Gastrocnemius medialis (tissue), 4 donors: ENCODE measurements at regions not wholly inside any gene's neighbourhood (a gene's known extent, or its start where the extent isn't known, plus 50 kb on each side); places are given as distances from the start of the nearest gene placed in this dataset.

Source experiments
- ATAC-seq, 2 donors: fragments of 150-250 bp; one replicate each; pipeline ENCODE4 v1.9.1; 2016
- DNase-seq, 2 donors: peaks; one replicate each; pipeline ENCODE4 v3.0.0-alpha.2; 2019
- H3K27ac ChIP-seq, 4 donors: fragments of 200-600 bp; sonication (generic); 1 replicate in 1 of 4; 2 replicates in 3 of 4; pipeline ENCODE4 v1.5.1; 2016 to 2018; ENCODE audit warnings: mild to moderate bottlenecking in 2 of 4, moderate library complexity in 1 of 4
- H3K27me3 ChIP-seq, 3 donors: fragments of 200-600 bp; sonication (generic) in 2 of 3; 1 replicate in 1 of 3; 2 replicates in 2 of 3; pipeline versions ENCODE4 v1.5.1 to v1.6.0; 2016 to 2019; ENCODE audit warnings: mild to moderate bottlenecking in 1 of 3, moderate library complexity in 1 of 3
- H3K36me3 ChIP-seq, 2 donors: fragments of 200-600 bp; sonication (generic) in 1 of 2; one replicate each; pipeline ENCODE4 v1.5.1; 2017 to 2018
- H3K4me1 ChIP-seq, 2 donors: fragments of 200-600 bp; sonication (generic) in 1 of 2; one replicate each; pipeline ENCODE4 v1.5.1; 2016 to 2017; ENCODE audit warnings: mild to moderate bottlenecking in 2 of 2
- H3K4me3 ChIP-seq, 4 donors: fragments of 200-600 bp; sonication (generic) in 3 of 4; 1 replicate in 1 of 4; 2 replicates in 3 of 4; pipeline ENCODE4 v1.5.1; 2016 to 2019; ENCODE audit warnings: mild to moderate bottlenecking in 2 of 4
- H3K9me3 ChIP-seq, 3 donors: fragments of 200-600 bp; sonication (generic) in 2 of 3; 1 replicate in 1 of 3; 2 replicates in 2 of 3; pipeline ENCODE4 v1.5.1; 2016 to 2019
- CTCF ChIP-seq, 5 experiments: fragments of 450-650 bp in 3 of 5; fragments of 200-600 bp in 2 of 5; sonication (generic) in 2 of 5; IDR thresholded peaks in 4 of 5; conservative IDR thresholded peaks in 1 of 5; 1 replicate in 4 of 5; 2 replicates in 1 of 5; pipeline ENCODE4 v1.5.1; 2016 to 2019; ENCODE audit warnings: antibody characterized with exemption in 5 of 5, mild to moderate bottlenecking in 3 of 5, moderate library complexity in 3 of 5
- POLR2A ChIP-seq, 2 donors: fragments of 450-650 bp; IDR thresholded peaks; one replicate each; pipeline ENCODE4 v1.6.1; 2017; ENCODE audit warnings: antibody characterized with exemption in 2 of 2, mild to moderate bottlenecking in 2 of 2, moderate library complexity in 2 of 2
- in situ Hi-C, 4 donors: fragments of 200-750 bp; cut with MboI; loops; one replicate each; pipeline versions ENCODE4 v1.15.0 to v1.8.0; 2017; ENCODE audit warnings: low sequenced_read_pairs in 4 of 4
- intact Hi-C: fragments of 100-400 bp; cut with DNase I; formaldehyde crosslinking; loops from one replicate; pipeline ENCODE4 v1.15.1; 2023; ENCODE audit warnings: low total_unique reads

- Histone ChIP-seq H3K4me3 (no peak overlapping the region), H3K9me3 (no peaks in the 10 kb centered on the region), H3K27me3 (no peaks in the 10 kb centered on the region), H3K27ac (no peak overlapping the region), H3K36me3 (no peaks in the 10 kb centered on the region), H3K4me1 (peaks cover 0 to 11% of the 10 kb centered on the region in 2 donors)
- DNase-seq: no peak
- in situ Hi-C loops: no loop called here
- intact Hi-C loops: no loop called here
- ATAC-seq: no peak
- TF ChIP-seq POLR2A (IDR thresholded peaks at IDR 0.05): no peak
- no peak for TF ChIP-seq CTCF (IDR thresholded peaks at IDR 0.05 in 4 of 5, conservative IDR thresholded peaks at IDR 0.05 in 1 of 5)
Measured at GRCh38 chr20:11015440-11015839, 341.6 kb upstream of the JAG1 start.

GRCh38 chr20:11017446-11017845 lies 343.6 kb upstream of the JAG1 start:
- in situ Hi-C loops: no loop called here
- intact Hi-C loops: no loop called here
- ATAC-seq: no peak
- Histone ChIP-seq H3K4me3 (no peak overlapping the region), H3K27ac (no peak overlapping the region), H3K4me1 (peaks cover 0 to 3% of the 10 kb centered on the region in 2 donors), H3K27me3 (no peaks in the 10 kb centered on the region), H3K9me3 (no peaks in the 10 kb centered on the region), H3K36me3 (no peaks in the 10 kb centered on the region)
- DNase-seq: no peak
- no peak for TF ChIP-seq CTCF (IDR thresholded peaks at IDR 0.05 in 4 of 5, conservative IDR thresholded peaks at IDR 0.05 in 1 of 5)
- no peak for TF ChIP-seq POLR2A (IDR thresholded peaks at IDR 0.05)

GRCh38 chr20:11018668-11019170 lies 344.9 kb upstream of the JAG1 start:
- H3K36me3 ChIP-seq: no peaks in the 10 kb centered on the region
- H3K27me3 ChIP-seq: no peaks in the 10 kb centered on the region
- ATAC-seq (no peak), DNase-seq (no peak)
- no peak overlapping the region for H3K27ac ChIP-seq
- no peak for TF ChIP-seq CTCF (IDR thresholded peaks at IDR 0.05 in 4 of 5, conservative IDR thresholded peaks at IDR 0.05 in 1 of 5)
- TF ChIP-seq POLR2A (IDR thresholded peaks at IDR 0.05): no peak
- in situ Hi-C loops (no loop called here), intact Hi-C loops (no loop called here)
- no peaks in the 10 kb centered on the region for H3K9me3 ChIP-seq
- no peaks in the 10 kb centered on the region for H3K4me1 ChIP-seq
- H3K4me3 ChIP-seq: no peak overlapping the region

GRCh38 chr20:11020712-11021111 lies 346.9 kb upstream of the JAG1 start:
- no peak overlapping the region for H3K27ac ChIP-seq
- no peaks in the 10 kb centered on the region for H3K9me3 ChIP-seq
- in situ Hi-C loops: no loop called here
- no peaks in the 10 kb centered on the region for H3K4me1 ChIP-seq
- DNase-seq (no peak), ATAC-seq (no peak)
- H3K36me3 ChIP-seq: no peaks in the 10 kb centered on the region
- H3K27me3 ChIP-seq: no peaks in the 10 kb centered on the region
- TF ChIP-seq CTCF (IDR thresholded peaks at IDR 0.05 in 4 of 5, conservative IDR thresholded peaks at IDR 0.05 in 1 of 5) (no peak), POLR2A (IDR thresholded peaks at IDR 0.05) (no peak)
- intact Hi-C loops: no loop called here
- H3K4me3 ChIP-seq: no peak overlapping the region

GRCh38 chr20:11027224-11027623 lies 353.4 kb upstream of the JAG1 start:
- H3K9me3 ChIP-seq: no peaks in the 10 kb centered on the region
- DNase-seq: no peak
- in situ Hi-C loops: no loop called here
- intact Hi-C loops: no loop called here
- H3K36me3 ChIP-seq: no peaks in the 10 kb centered on the region
- no peak overlapping the region for H3K4me3 ChIP-seq
- TF ChIP-seq CTCF (IDR thresholded peaks at IDR 0.05 in 4 of 5, conservative IDR thresholded peaks at IDR 0.05 in 1 of 5): no peak
- no peak for TF ChIP-seq POLR2A (IDR thresholded peaks at IDR 0.05)
- H3K4me1 ChIP-seq: no peaks in the 10 kb centered on the region
- no peak for ATAC-seq
- no peak overlapping the region for H3K27ac ChIP-seq
- H3K27me3 ChIP-seq: no peaks in the 10 kb centered on the region
